NCI-H460 (cell line): ENCODE measurements at regions not wholly inside any gene's neighbourhood (a gene's known extent, or its start where the extent isn't known, plus 50 kb on each side); places are given as distances from the start of the nearest gene placed in this dataset.
A peak's percentile ranks its signal among the peaks of the same experiment; 100 is the strongest.

Experiments
- DNase-seq: peaks from one replicate; pipeline ENCODE4 v3.0.0-alpha.2; 2016; ENCODE audit warnings: low read depth; ENCODE audit errors: extremely low read depth
- small RNA-seq, 2 experiments: library from RNA; depleted of rRNA; stranded (forward); fragments of <200 nt; gene quantifications; one replicate each; pipeline ENCODE3, GENCODE V24; 2014

GRCh38 chr12:66045506-66045905 lies 85.0 kb downstream of the LLPH start:
- no peak for DNase-seq

DNA sequence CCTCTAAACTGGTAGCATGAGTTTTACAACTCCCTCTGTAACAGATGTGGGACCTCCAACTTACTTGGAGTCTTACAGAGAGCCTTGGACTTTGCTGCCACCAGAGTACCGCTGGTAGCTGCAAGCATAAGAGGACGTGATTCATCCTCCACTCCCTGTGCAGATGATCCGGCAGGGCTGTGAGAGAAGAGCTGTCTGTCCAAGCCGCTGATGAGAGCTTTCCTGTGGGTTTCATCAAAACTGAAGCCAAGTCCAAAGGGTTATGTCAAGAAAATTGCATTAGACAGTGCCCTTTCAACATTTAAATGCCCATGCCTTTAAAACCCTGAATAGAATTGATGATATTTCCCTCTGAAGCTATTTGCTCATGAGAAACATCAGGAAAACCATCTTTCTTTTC lies 85.8 kb downstream of the LLPH start:
- DNase-seq: no peak

DNA sequence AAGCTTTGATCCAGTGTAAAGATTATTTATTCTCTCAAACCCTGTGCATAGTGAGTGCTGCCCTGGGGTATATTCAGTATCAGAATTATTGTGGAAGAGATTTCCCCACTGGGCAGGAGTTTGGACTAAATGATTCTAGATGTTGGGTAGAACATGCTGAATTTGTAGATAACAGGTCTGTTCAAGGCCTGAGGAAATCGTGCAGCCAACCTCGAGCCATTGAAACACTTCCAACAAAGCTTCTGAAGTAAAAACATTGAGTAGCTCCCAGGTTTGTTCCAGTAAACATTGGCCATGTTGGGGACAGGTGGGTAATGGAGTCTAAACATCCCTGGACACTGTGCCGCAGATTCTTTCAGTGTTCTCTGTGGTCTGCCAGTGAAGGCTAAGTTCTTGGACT lies 87.5 kb downstream of the LLPH start:
- no peak for DNase-seq

DNA sequence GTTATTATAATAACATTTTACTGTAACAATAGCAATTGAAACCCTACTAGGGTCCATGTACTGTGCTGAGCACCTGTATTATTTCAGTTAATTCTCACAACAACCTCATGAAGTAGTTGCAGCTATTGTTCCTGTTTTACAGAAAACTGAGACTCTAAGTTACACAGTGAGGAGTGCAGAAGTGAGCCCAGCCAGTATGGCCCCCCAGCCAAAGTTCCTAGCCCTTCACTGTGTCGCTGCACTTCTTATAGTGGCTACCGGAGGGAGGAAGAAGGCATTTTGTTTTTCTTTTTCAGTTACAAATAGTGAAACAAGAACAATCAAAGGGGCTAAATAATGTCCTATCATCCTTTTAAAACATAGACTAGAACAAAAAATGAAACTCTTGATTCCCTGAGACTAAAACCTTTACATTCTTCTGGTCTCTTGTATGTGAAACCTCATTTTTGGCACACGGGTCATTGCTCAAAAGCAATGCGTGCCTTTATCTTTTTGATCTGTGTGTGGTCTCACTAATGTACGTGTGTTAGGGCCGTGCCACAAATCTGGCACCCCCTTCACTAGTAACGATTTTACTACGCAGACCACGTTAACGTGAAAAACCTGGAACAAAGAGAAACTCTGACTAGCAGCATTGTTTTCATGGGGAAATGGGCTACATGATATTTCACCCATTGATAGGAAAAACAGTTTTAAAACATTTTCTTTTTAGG lies 88.7 kb downstream of the LLPH start:
- DNase-seq: no peak

GRCh38 chr12:66036317-66036716 lies 94.2 kb downstream of the LLPH start:
- DNase-seq: no peak

DNA sequence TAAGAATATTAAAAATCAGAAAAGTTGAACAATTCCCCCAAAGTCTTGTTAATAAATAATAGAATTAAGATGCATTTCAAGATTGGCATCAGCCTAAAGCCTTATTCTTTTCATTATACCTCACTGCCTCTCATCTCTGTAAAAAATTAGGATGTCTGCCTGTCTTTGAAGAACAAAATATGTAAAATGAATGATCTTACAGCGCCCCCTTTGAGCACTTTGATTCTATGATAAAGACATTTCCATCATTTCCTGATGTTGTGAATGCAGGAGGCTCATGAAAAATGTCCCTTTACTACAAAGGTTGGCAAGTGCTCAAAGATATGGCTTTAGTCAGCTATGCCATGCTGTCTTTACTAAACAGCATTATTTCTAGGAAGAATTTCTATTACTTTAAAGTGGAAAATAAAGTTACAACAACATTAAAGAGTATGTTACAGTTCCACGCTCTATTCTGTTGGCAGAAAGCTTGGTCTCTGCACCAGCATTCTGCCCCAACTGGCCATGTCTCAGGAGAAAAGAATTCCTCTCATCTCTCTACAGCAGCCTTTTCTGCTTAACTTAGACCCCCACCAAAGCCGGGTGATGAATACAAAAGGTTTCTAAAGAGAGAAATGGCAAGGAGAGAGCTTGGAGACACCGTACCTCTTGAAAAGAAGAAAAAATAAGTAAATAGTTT lies 95.1 kb downstream of the LLPH start:
- peak; percentile 24 for DNase-seq

GRCh38 chr12:66033151-66033550 lies 97.4 kb downstream of the LLPH start:
- no peak for DNase-seq

DNA sequence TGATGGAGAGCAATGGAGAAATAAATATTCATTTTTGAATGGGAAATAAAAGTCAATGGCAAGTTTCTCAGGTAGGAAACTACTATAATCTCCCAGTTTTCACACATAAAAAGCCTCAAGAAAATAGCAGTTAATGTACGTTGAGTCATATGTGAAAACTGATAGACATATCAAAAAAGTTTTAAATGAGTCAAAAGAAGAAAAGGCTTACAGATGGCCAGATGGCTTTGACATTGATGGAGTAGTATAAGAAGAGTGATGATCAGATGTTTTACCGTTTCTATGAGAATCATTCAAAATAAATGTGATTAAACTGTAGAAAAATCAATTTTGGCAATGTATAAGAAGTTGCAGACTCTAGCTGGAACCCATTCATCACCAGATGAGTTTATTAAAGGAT lies 97.8 kb downstream of the LLPH start:
- DNase-seq: no peak

DNA sequence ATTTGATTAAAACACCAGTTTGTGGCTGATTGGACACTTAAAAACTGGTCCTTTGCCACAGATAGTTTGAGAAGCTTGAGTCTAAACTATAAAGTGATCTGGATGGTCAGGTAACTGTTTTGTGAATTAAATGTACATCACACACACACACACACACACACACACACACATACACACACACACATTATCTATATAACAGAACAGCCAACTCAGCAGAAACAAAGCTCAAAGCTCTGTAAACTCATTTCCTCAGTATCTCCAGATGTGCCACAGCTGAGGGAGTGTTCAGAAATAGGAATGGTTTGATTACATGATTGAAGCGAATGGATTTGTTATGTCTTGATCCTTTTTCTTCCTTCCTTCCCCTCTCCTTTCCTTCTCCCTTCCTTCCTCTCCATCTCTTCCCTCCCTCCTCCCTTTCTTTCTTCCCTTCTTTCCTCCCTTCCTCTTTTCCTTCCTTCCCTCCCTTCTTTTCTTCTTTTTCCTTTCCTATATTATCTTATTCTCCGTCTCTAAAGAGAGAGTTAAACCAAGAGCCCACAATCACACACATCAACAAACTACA lies 100.3 kb downstream of the LLPH start:
- DNase-seq: no peak

GRCh38 chr12:66028390-66028789 lies 102.2 kb downstream of the LLPH start:
- DNase-seq: no peak

DNA sequence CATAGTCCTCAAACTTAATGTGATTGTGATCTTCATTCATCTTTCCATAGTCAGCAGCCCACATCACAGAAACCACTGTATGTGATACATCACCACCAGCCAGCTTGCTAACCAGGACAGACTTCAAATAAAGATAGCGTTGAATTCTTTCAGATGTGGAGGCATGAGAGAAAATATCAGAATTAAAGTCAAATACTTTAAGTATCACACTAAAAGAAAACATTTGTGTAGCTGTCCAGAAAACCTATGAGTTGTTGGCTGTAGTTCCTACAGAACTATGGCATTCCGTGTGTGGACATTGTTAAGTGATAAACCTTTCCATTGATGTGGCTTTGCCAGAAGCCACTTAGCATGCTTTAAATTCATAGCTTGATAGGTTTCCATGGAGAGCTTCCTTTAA lies 105.1 kb downstream of the LLPH start:
- no peak for DNase-seq

DNA sequence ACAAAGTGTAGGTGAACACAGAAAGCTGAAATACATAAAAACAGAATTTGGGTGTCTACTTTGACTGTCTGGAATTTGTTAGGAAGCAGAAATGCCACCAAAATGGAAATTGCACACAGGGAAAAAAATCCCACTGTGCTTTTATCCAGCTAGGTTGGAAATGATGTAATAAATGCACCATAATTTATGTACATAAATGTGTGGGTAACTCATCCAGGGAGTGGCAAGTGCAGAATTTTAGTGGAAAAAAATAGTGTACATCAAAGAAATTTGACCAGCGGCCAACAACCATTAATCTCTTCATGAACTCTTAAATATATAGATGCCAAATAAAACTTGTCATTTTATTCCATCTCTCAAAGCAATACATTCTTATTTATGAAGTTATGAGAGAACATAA lies 105.6 kb downstream of the LLPH start:
- no peak for DNase-seq

DNA sequence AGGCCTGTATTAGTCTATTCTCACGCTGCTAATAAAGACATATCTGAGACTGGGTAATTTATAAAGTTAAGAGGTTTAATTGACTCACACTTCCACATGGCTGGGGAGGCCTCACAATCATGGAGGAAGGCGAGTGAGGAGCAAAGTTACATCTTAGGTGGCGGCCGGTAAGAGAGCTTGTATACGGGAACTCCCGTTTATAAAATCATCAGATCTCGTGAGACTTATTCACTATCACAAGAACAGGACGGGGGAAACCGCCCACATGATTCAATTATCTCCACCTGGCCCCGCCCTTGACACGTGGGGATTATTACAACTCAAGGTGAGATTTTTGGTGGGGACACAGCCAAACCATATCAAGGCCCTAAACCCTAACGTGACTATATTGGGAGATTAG lies 110.1 kb downstream of the LLPH start:
- DNase-seq: no peak

- DNase-seq: no peak
Observed at GRCh38 chr12:66017736-66018135, 112.8 kb downstream of the LLPH start.

Small RNA genes lying in the stretch of these regions (small RNA-seq; reads per million reads assigned to genes)
- gene MIR6074 (0 reads per million in 2 experiments), gene RNA5SP362 (0 reads per million in 2 experiments)
